Uterus (tissue), 2 donors: ENCODE measurements at regions not wholly inside any gene's neighbourhood (a gene's known extent, or its start where the extent isn't known, plus 50 kb on each side); places are given as distances from the start of the nearest gene placed in this dataset.

Experiments
- POLR2A ChIP-seq, 2 donors: fragments of 450-650 bp; IDR thresholded peaks; one replicate each; pipeline ENCODE4 v1.6.1; 2016; ENCODE audit warnings: antibody characterized with exemption in 2 of 2, mild to moderate bottlenecking in 1 of 2, moderate library complexity in 1 of 2
- TF ChIP-seq, protein P1 (sequence below), 4 experiments: fragments of 200-600 bp in 2 of 4; fragments of 450-650 bp in 2 of 4; sonication (generic) in 2 of 4; IDR thresholded peaks; one replicate each; pipeline ENCODE4 v1.5.1; 2016 to 2019; ENCODE audit warnings: antibody characterized with exemption in 4 of 4, mild to moderate bottlenecking in 2 of 4, moderate library complexity in 1 of 4

DNA sequence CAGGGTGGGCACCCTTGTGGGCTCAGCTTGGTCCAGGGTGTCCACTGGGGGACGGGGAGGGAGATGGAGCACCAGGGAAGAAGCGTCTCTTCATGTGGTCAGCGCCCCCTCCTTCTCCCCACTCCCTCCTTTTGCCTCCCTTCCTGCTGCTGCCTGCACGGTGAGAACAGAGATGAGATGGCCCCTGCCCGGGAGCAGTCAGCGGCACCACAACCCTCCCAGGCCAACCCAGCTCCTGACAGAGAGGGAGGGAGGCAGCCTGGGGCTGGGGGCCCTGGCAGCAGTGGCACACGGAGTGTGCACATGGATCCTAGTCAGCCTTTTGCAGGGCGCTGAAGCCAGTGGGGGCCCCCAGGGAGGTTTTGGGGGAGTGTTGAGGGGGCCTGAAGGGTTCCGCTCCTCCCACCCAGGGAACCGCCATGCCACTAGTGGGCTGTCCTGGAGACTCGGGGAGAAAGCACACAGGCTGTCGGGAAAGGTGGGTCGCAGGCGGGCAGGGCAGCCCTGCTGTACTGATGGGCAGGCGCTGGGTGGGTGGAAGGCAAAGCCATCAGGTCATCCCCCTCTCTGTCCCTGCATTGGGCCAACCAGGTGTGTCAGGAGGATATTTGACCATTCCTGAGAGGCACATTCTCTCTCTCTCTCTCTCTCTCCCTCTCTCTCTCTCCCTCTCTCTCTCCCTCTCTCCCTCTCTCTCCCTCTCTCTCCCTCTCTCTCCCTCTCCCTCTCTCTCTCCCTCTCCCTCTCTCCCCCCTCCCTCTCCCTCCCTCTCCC lies 94.3 kb upstream of the BHLHE23 start:
- no peak for TF ChIP-seq POLR2A (IDR thresholded peaks at IDR 0.05)
- TF ChIP-seq, protein P1, sequence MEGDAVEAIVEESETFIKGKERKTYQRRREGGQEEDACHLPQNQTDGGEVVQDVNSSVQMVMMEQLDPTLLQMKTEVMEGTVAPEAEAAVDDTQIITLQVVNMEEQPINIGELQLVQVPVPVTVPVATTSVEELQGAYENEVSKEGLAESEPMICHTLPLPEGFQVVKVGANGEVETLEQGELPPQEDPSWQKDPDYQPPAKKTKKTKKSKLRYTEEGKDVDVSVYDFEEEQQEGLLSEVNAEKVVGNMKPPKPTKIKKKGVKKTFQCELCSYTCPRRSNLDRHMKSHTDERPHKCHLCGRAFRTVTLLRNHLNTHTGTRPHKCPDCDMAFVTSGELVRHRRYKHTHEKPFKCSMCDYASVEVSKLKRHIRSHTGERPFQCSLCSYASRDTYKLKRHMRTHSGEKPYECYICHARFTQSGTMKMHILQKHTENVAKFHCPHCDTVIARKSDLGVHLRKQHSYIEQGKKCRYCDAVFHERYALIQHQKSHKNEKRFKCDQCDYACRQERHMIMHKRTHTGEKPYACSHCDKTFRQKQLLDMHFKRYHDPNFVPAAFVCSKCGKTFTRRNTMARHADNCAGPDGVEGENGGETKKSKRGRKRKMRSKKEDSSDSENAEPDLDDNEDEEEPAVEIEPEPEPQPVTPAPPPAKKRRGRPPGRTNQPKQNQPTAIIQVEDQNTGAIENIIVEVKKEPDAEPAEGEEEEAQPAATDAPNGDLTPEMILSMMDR (IDR thresholded peaks at IDR 0.05) = no peak
